Inferior parietal cortex (tissue), 1 donor: ENCODE measurements at regions not wholly inside any gene's neighbourhood (a gene's known extent, or its start where the extent isn't known, plus 50 kb on each side); places are given as distances from the start of the nearest gene placed in this dataset.

Experiments used
- DNase-seq: peaks from one replicate; pipeline ENCODE4 v3.0.0-alpha.2; 2016; ENCODE audit errors: extremely low spot score

DNA sequence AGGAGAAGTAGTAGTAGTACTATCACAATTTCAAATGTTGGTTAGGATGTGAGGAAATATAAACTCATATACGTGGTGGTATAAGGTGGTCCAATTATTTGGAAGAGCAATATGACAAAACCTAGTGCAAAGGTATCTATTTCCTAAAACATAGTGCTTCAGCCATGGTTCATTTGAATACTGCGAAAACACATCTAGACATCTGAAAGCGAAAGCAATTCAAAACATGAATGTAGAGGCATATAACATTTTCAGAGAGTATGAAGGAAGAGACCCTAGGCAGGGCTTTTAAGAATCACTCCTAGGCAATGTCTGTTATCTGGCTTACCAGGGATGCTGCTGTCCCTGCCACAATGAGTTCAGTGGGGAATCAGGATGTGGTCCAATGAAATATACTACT is 1085.8 kb downstream of the TDRD15 start:
- DNase-seq, result no peak

DNA sequence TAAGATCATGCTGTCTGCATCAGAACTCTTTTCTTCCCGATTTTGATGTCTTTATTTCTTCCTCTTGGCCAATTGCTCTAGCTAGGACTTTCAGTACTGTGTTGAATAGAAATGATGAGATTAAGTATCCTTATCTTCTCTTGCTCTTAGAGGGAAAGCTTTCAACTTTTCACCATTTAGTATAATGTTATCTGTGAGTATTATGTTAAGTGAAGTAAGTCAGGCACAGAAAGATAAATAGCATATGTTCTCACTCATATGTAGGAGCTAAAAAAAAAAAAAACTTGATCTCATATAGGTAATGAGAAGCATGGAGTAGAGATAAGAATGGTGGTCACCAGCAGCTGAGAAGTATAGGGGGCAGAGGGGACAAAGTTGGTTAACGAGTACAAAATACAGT is 1089.5 kb downstream of the TDRD15 start:
- DNase-seq, result no peak

DNA sequence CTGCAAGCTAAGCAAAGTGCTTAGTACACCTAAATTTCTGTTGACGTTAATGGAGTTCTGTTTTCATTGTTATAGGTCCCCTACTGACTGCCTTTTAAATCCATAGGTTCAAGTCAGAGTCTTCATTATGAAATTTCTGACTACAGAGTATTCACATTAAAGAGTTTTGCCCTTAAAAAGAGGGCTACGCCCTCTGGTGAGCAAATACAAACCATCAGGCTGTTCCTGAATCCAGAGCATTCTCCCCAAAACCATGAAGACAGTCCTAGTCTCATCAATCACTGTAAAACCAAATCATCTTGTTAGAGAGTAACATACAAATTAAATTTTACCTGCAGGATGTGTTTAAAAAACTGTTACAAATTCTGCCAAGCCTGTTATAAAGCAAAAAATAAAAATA is 1091.7 kb downstream of the TDRD15 start:
- no peak for DNase-seq

DNA sequence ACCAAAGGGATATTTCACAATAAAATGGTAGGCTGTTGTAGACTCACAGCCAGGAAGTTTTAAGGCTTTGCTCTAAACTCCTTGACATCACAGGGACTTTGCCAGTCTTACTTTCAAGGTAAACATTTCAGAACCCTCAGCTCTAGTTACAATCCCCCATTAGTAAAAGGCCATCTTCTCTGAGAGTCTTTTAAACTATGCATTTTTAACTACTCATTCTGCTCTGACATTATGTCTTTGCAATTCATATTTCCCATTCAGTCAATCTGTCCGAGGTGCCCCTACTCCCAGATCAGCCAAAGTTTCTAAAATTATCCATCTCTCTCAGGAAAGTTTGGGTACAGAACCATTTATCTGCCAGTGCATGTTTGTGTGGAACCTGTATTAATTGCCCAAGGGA is 1094.1 kb downstream of the TDRD15 start:
- DNase-seq, result no peak

DNA sequence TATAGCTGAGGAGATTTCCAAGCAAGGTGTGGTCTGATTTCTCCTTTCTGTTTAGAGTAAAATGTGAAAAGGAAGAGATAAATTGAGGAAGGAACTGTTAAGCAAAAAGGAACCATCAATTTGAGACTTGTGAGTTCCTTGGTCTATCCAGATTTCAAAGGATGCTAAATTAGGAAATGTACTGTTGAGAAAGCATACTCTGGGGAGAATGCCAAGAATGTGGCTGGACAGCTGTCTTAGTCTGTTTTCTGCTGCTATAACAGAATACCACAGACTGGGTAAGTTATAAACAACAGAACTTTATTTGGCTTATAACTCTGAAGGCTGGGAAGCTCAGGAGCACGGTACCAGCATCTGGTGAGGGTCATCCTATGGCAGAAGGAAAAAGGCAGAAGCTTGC is 1097.2 kb downstream of the TDRD15 start:
- peak; percentile 3 for DNase-seq

DNA sequence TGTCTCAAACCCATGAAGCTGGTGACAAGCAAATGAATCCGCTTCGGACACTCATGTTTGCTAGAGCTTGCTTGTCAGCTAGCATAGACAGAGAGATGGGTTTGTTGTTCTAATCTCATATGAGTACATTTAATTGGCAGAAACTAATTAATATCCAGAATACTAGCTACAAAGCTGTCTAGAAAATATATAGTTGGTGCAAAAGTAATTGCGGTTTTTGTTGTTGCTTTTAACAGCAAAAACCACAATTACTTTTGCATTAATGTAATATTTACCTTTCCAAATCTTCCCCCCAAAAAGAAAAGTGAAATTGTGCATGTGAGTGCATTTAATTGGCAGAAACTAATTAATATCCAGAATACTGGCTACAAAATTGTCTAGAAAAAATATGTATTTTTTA is 1115.2 kb downstream of the TDRD15 start:
- no peak for DNase-seq

DNA sequence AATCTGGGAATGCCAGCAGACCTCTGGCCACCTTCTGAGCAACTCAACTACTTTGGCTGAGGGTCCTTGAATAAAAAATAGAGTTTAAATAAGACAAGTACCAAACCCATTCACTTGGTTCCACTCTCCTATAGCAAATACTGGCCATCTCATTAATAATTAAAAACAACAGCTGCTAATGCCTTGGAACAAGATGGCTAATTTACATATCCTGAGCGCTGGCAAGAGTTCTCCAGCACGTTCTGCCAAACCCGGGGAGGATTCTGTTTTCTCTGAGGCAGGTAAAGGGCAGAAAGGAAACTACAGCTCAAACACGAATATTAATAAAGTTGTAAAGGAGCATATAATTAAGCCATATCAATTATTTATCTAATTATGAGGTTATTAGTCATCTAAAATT is 1123.7 kb downstream of the TDRD15 start:
- no peak for DNase-seq

DNA sequence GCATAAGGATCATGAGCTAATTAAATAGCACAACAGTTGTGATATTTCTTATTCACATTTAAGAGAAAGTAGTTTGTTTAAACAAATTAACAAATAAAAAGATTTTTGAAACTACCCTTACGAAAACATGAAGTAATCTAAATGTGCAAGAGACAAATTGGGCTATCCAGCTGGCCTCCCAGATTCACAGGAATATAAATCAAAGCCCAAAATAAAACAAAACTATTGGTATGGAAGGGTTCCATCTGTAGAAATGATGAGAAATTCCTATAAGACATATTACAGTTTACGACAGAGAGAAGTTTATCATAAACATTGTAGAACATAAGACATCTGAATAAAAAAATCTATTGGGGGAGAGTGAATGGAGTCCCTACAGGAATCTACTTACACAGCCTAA is 1125.1 kb downstream of the TDRD15 start:
- no peak for DNase-seq

DNA sequence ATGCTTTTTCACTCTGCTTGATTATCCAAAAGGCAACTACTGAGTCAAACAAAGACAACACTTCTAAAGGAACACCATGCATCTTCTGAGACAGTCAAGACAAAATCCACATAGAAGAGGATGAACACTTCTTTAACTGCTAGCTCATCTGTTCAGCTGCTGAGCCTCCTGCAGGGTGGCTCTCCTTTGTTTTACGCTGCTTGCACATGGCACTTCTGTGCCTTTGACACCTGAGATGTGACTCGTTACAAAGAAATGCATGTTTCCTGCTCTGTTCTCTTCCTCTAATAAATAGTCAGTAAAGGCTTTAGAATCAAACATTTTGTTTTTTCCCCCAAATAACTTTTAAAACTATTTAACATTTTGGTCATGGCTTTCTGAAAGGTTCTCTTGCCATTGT is 1129.4 kb downstream of the TDRD15 start:
- no peak for DNase-seq

DNA sequence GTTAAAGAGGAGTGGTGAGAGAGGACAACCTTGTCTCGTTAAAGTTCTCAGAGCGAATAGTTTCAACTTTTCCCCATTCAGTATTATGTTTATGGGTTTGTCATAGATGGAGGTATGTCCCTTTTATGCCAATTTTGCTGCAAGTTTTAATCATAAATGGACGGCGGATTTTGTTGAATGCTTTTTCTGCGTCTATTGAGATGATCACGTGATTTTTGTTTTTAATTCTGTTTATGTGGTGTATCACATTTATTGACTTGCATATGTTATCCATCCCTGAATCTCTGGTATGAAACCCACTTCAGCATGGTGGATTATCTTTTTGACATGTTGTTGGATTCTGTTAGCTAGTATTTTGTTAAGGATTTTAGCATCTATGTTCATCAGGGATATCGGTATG is 1123.8 kb upstream of the KLHL29 start:
- DNase-seq, result no peak

DNA sequence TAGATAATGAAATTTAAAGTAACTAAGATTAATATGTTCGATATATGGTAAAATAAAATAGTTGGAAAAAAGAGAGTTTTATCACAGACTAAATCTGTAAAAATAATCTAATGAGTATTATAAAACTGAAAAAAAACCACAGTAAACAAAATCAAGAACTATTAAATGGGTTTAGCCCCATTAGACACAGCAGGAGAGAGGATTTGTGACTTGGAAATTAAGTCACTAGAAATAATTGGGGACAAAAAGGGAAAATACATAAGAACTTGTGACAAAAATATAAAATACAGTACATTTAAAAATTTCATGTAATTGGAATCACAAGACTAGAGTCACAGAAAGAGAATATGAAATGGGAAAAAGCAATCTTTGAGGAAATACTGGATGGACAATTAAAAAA is 1114.6 kb upstream of the KLHL29 start:
- DNase-seq, result no peak

DNA sequence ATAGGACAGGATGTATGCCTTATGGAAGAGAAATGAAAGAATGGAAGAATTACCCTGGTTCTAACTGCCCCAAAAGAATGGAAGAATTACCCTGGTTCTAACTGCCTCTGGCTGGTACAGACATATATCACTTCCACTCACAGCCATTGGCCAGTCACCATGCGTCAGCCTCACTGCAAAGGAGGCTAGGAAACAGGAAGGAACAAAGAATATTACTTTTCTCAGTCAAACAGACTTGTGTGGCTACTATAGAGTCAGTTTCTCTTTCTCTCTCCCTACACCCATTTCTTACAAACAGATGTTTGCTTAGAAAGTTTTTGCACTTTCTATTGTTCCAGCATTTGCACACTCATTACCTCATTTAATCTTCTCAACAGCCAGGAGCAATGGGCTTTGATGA is 1111.1 kb upstream of the KLHL29 start:
- no peak for DNase-seq

DNA sequence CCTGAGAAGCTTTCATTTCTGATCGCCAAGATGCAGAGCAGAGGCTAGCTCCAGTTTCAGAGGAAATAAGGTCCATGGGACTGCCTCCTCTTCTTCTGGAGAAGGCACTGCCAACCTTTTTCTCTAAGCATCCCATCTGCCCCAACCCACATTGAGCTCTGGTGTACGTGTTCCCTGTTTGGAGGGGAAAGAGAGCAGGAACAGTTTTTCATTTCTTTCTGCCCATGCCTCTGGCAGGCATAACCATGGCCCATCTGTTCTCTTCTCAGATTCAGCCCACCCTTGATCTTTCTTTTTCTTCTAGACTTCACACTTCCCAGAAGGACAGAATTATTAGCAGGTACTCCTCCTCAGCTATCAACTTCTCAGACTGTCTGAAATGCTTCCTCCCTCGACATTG is 1110.3 kb upstream of the KLHL29 start:
- peak; percentile 29 for DNase-seq

DNA sequence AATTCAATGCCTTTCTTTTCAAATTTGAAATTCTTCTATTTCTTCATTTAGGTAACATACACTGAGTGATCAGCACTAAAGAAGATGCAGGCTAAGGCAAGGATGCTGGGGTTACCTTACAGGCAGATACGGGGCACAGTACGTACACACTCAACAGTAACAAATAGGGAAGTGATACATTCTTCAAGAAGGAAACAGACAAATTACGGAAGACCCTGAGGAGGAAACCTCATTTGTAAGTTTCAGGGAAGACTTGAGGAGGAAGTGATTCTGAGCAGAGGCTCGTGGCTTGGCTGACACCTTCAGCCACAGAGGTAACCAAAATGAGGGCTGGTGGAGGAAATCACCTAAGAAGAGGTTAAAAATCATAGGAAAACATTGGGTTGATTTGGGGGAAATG is 1108.3 kb upstream of the KLHL29 start:
- no peak for DNase-seq

DNA sequence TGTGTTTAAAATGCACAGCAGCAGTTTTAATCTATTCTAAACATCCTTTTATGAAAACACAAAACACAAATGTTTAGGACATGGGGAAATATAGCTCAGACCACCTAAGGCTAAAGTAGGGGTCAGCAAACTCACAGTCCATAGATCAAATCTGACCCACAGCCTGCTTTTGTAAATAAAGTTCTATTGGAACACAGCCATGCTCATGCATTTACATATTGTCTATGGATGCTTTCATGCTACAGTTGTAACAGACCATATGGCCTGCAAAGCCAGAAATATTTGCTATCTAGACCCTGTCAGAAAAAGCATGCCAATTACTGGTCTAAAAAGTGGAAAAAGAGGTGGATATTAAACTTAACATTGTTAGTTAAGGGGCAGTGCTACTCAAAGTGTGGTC is 1105.4 kb upstream of the KLHL29 start:
- no peak for DNase-seq

DNA sequence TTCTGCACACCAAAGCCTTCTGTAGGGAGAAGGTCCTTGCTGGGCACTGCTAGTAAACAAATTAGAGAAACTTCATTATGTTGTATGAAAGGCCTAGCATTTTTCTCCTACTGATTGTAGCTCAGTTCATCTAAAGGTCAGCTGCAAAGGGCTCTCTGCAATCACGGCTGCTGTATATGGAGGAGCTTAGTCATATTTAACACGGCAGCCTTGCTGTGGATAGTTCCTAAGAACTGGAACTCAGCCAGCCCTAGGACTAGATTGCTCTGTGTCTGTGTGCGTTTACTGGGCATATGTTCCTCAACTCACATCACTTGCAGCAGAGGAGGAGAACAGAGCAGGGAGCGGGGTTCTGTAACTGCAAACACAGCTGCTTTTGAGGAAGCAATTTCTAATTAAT is 1103.9 kb upstream of the KLHL29 start:
- peak; percentile 57 for DNase-seq

DNA sequence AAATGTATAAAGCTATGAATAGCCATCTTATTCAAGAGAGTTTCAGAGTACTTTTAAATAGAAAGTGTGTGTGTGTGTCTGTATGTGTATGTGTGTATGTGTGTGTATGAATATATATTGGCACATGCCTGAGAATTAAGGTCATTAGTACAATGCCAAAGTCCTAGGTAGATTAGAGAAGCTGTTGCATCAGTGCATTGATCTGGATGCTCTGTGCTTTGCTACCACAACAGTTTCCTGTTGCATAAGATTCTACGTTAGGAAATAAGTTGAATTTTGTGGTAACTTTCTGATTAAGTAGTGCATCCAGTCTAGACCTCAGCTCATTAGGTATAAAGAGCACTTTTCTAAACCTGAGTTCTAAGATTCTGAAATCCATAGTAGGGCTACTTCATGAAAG is 1102.8 kb upstream of the KLHL29 start:
- no peak for DNase-seq

DNA sequence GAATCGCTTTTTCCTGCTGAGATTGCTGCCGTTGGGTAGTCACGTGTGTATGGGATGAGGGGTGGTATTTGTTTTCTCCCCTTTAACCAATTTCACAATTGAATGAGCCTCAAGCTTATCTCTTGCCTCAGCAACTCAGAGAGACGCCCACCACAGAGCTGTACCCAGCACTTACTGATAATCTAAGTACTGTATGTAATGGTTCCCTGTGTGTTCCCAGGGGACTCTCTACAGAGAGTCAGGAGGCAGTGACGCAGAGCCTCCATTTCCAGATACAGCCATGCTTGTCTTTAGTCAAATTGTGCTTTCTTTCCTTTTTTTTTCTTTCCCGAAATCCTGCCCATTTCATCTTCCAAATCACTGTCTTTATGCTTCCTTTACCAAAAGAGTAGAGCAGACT is 1102.1 kb upstream of the KLHL29 start:
- DNase-seq, result no peak

DNA sequence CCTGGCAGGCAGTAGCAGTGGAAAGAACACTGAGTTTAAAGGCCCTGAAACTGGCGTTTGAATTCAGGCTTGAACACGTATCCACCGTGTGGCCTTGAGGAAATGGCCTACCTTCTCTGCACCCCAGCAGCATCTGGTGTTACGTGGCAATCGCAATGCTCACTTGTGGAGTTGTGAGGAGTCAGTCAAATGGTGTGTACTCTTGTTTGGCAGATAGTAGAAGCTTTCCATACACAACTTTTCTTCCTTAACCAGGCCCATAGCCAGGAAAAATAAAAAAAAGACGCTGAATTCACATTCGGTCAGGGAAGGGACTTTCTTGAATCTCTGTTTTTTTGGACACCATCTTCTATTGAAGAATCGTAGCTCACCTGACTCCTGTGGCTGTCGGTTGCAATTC is 1101.5 kb upstream of the KLHL29 start:
- no peak for DNase-seq

DNA sequence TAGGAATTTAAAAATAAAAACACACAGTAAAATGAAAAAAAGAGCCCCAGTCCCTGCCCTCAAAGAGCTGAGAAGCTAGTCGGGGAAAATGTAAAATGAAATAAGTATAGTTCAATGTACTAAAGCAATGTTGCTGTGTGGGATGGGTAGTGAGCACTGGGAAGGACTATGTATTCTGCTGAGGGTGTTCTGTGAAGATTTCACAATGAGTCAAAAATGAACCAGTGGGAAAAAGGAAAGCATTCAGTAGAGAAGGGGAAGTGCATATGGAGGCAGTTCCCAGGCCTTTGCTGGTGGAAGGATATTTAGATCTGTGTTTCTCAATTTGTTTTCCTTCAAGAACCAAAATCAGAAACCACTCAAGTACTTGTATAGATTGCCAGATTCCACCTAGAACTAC is 1094.7 kb upstream of the KLHL29 start:
- DNase-seq, result peak; percentile 24

DNA sequence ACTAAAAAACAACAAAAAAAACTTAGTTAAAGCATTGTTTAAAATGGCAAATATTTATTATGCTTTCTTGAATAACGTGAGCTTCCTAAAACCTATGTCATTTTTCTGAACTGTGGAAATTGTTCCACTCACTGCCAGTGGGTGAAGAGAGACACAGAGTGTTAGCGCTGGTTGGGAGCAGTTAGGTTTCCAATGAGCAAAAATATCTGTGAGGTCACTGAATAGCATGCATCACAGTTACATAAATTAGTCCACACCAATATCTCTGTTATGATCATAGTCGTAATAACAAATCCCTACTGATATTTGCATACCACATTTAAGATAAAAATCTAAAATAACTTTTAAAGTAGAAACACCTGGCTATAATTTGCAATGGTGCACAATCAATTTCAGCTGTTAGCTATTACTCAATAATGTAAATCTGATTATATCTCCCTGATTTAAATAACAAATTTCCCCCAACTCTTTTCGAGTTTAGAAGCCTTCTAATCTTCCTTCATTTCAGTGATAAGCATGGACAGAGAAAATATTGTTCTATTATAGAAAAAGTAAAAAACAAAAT is 1094.0 kb upstream of the KLHL29 start:
- no peak for DNase-seq

DNA sequence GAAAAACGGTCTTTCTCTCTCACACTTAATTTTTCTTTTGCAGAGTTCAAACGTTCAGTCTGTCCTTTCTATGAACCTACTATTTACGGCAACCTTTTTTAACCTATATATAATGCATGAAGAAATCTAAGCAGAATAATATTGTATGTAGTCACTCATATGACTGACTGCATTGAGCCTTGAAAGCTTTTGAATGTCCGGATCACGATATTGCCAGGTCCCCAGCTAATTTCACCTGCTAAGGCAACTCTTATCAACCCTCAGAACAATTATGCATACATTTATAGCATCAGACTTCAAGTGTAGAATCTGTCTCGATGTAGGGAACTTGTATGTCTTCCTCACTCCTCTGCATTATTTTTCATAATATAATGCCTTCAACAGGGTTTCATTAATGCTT is 1083.8 kb upstream of the KLHL29 start:
- no peak for DNase-seq

DNA sequence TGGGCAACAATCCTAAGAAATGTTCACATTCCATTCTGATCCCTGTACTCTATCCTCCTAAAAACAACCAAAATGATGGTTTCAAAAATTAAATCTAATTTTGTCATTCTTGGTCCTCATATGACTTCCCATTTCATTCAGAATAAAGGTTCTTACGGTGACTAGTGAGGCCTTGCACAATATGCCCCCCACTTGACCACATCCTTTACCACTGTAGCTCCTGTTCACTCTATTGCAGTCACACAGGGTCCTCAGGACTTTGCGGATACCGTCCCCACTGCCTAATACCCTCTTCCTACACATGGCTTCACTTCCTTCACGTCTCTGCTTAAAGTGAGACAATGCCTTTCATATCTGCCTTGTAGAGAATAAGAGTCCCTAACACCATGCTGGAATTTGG is 1058.7 kb upstream of the KLHL29 start:
- no peak for DNase-seq

DNA sequence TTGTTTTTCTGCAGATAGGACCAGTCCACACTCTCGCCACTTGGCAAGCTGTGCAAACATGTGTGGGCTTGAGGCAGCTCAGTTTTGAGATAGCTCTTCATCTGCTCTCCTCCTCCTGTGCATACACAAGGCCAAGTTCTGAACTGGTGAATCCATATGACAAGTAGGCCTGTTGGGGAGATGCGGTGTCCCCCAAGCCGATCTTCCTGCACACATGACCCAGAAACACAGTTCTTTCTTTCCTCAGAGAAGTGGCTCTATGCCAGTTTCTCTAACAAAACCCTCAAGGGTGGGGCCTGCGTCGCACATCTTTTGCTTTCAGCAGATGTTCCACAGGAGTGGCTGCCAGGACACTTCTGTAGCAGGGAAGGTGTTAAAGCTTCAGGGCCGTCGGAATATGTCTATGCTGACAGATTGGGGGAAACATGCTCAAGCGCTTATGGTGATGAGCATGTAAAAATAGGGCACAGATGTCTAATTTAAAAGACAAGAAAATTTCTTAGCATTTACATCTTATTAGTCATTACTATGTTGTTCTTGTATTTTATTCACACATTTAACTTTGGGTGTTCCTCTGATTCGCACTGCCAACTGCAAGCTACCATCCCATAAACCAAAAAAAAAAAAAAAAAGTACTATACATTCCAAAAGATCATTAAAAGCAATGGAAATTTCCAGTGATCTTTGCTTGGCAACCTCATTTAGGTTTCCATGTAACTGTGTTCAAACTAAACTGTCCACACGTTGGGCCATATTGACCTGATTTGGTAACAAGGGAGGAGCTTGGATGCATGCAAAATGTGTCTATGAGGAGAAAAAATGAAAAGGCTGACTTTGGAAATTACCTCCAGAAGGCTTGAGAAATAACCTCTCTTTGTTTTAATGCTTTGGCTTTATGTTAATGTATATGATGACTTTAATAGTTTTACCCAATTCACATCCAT is 1055.5 kb upstream of the KLHL29 start:
- peak; percentile 60 for DNase-seq
